Loucy (cell line): ENCODE measurements at regions not wholly inside any gene's neighbourhood (a gene's known extent, or its start where the extent isn't known, plus 50 kb on each side); places are given as distances from the start of the nearest gene placed in this dataset.

ENCODE experiments used
- H2AFZ ChIP-seq: fragments of 200-600 bp; sonication (generic); 2 replicates; pipeline ENCODE4 v1.6.0; 2016; ENCODE audit warnings: antibody characterized with exemption, mild to moderate bottlenecking, low read length, moderate library complexity
- H3F3A ChIP-seq: fragments of 200-600 bp; 2 replicates; pipeline ENCODE4 v1.6.0; 2016; ENCODE audit warnings: antibody characterized with exemption, low read depth, mild to moderate bottlenecking
- H3K27me3 ChIP-seq: fragments of 200-600 bp; sonication (generic); 2 replicates; pipeline ENCODE4 v1.6.1; 2014; ENCODE audit warnings: low read length, mild to moderate bottlenecking; ENCODE audit not compliant: insufficient read depth, poor library complexity, severe bottlenecking
- H3K36me3 ChIP-seq: fragments of 200-600 bp; sonication (generic); 2 replicates; pipeline ENCODE4 v1.6.1; 2016; ENCODE audit warnings: low read length; ENCODE audit not compliant: insufficient read depth
- H3K4me1 ChIP-seq: fragments of 200-600 bp; sonication (generic); 2 replicates; pipeline ENCODE4 v1.5.1; 2014; ENCODE audit warnings: low read length, mild to moderate bottlenecking; ENCODE audit not compliant: insufficient read depth, poor library complexity, severe bottlenecking
- H3K4me2 ChIP-seq: fragments of 200-600 bp; sonication (generic); 2 replicates; pipeline ENCODE4 v1.6.0; 2014; ENCODE audit warnings: antibody characterized with exemption, low read length, low read depth, mild to moderate bottlenecking; ENCODE audit not compliant: poor library complexity, severe bottlenecking
- H3K4me3 ChIP-seq: fragments of 200-600 bp; sonication (generic); 2 replicates; pipeline ENCODE4 v1.5.1; 2014; ENCODE audit warnings: low read length, mild to moderate bottlenecking, mixed read lengths; ENCODE audit not compliant: poor library complexity, severe bottlenecking
- H3K79me2 ChIP-seq: fragments of 200-600 bp; sonication (generic); 2 replicates; pipeline ENCODE4 v1.6.1; 2014; ENCODE audit warnings: low read length; ENCODE audit not compliant: insufficient read depth
- H3K9ac ChIP-seq: fragments of 200-600 bp; sonication (generic); 2 replicates; pipeline ENCODE4 v1.6.0; 2014; ENCODE audit warnings: mild to moderate bottlenecking, low read depth, low read length, moderate library complexity; ENCODE audit not compliant: poor library complexity, severe bottlenecking
- H3K9me2 ChIP-seq: fragments of 200-600 bp; sonication (generic); replicated peaks from 2 replicates; pipeline ENCODE4 v1.6.1; 2016; ENCODE audit warnings: low read depth, low read length, mixed read lengths
- H3K9me3 ChIP-seq: fragments of 200-600 bp; sonication (generic); 2 replicates; pipeline ENCODE4 v1.6.1; 2014; ENCODE audit warnings: mild to moderate bottlenecking, antibody characterized with exemption, low read length, low read depth; ENCODE audit not compliant: insufficient read depth
- H4K20me1 ChIP-seq: fragments of 200-600 bp; sonication (generic); 2 replicates; pipeline ENCODE4 v1.6.0; 2014; ENCODE audit warnings: antibody characterized with exemption, low read length, mild to moderate bottlenecking; ENCODE audit not compliant: insufficient read depth, poor library complexity, severe bottlenecking
- CTCF ChIP-seq: fragments of 200-600 bp; sonication (generic); conservative IDR thresholded peaks from 2 replicates; pipeline ENCODE4 v1.5.1; 2014; ENCODE audit warnings: mild to moderate bottlenecking, antibody characterized with exemption, low read length
- EZH2phosphoT487 ChIP-seq: fragments of 200-600 bp; IDR thresholded peaks from 2 replicates; pipeline ENCODE4 v1.6.1; 2018; ENCODE audit warnings: antibody characterized with exemption, mild to moderate bottlenecking, moderate library complexity, borderline replicate concordance

- H3K9me3 ChIP-seq, result no peaks in the 10 kb centered on the region
- no peaks in the 10 kb centered on the region for H3K36me3 ChIP-seq
- no peaks in the 10 kb centered on the region for H4K20me1 ChIP-seq
- H3K9ac ChIP-seq, result no peak overlapping the region
- H2AFZ ChIP-seq, result no peak overlapping the region
- H3K4me3 ChIP-seq, result no peak overlapping the region
- no peaks in the 10 kb centered on the region for H3K4me1 ChIP-seq
- no peaks in the 10 kb centered on the region for H3K9me2 ChIP-seq
- no peak overlapping the region for H3K4me2 ChIP-seq
- no peaks in the 10 kb centered on the region for H3K79me2 ChIP-seq
- TF ChIP-seq EZH2phosphoT487, result no peak
- no peaks in the 10 kb centered on the region for H3F3A ChIP-seq
- H3K27me3 ChIP-seq, result no peaks in the 10 kb centered on the region
Observed at GRCh38 chr22:35148866-35149548, 83.0 kb downstream of the ISX start.

GRCh38 chr22:35150183-35151107, 84.5 kb downstream of the ISX start:
- no peaks in the 10 kb centered on the region for H4K20me1 ChIP-seq
- H3K4me1 ChIP-seq, result no peaks in the 10 kb centered on the region
- H3F3A ChIP-seq, result no peaks in the 10 kb centered on the region
- H3K79me2 ChIP-seq, result no peaks in the 10 kb centered on the region
- H3K4me2 ChIP-seq, result no peak overlapping the region
- H3K27me3 ChIP-seq, result no peaks in the 10 kb centered on the region
- no peak overlapping the region for H3K9ac ChIP-seq
- no peak for TF ChIP-seq EZH2phosphoT487
- TF ChIP-seq CTCF, result peak; percentile 85
- no peaks in the 10 kb centered on the region for H3K9me2 ChIP-seq
- H2AFZ ChIP-seq, result no peak overlapping the region
- H3K36me3 ChIP-seq, result no peaks in the 10 kb centered on the region
- no peak overlapping the region for H3K4me3 ChIP-seq
- H3K9me3 ChIP-seq, result no peaks in the 10 kb centered on the region

- H3K4me1 ChIP-seq, result no peaks in the 10 kb centered on the region
- no peak overlapping the region for H3K4me3 ChIP-seq
- no peak for TF ChIP-seq CTCF
- no peak for TF ChIP-seq EZH2phosphoT487
- no peaks in the 10 kb centered on the region for H3K27me3 ChIP-seq
- no peaks in the 10 kb centered on the region for H3K79me2 ChIP-seq
- H3K4me2 ChIP-seq, result no peak overlapping the region
- no peaks in the 10 kb centered on the region for H3K9me3 ChIP-seq
- H3K9me2 ChIP-seq, result no peaks in the 10 kb centered on the region
- no peak overlapping the region for H3K9ac ChIP-seq
- no peaks in the 10 kb centered on the region for H3K36me3 ChIP-seq
- no peaks in the 10 kb centered on the region for H4K20me1 ChIP-seq
- H3F3A ChIP-seq, result no peaks in the 10 kb centered on the region
- no peak overlapping the region for H2AFZ ChIP-seq
Observed at GRCh38 chr22:35152316-35152715, 86.4 kb downstream of the ISX start.
